Loucy (cell line): ENCODE measurements at regions not wholly inside any gene's neighbourhood (a gene's known extent, or its start where the extent isn't known, plus 50 kb on each side); places are given as distances from the start of the nearest gene placed in this dataset.

Experiments used
- EZH2phosphoT487 ChIP-seq: fragments of 200-600 bp; IDR thresholded peaks from 2 replicates; pipeline ENCODE4 v1.6.1; 2018; ENCODE audit warnings: antibody characterized with exemption, mild to moderate bottlenecking, moderate library complexity, borderline replicate concordance
- TF ChIP-seq, protein P1 (sequence below): fragments of 200-600 bp; sonication (generic); conservative IDR thresholded peaks from 2 replicates; pipeline ENCODE4 v1.5.1; 2014; ENCODE audit warnings: mild to moderate bottlenecking, antibody characterized with exemption, low read length

DNA sequence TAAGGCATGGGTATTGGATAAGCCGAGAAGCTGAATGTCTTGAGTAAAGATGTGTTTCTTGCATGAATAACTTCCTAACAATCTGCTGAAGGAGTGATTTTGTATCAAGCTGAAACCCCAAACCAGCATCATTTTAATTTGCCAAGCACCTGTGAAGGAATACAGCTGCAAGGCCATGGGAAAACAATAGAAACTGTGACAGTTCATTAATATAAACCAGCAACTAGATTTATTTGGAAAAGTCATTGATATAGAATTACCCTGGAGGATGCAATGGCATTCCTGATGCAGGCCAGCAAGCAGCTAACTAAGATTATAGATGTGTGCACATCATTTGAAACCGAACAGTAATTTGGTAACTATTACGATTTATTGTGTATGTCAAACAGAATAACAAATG, 155.7 kb upstream of the TCF4 start:
- TF ChIP-seq, protein P1, sequence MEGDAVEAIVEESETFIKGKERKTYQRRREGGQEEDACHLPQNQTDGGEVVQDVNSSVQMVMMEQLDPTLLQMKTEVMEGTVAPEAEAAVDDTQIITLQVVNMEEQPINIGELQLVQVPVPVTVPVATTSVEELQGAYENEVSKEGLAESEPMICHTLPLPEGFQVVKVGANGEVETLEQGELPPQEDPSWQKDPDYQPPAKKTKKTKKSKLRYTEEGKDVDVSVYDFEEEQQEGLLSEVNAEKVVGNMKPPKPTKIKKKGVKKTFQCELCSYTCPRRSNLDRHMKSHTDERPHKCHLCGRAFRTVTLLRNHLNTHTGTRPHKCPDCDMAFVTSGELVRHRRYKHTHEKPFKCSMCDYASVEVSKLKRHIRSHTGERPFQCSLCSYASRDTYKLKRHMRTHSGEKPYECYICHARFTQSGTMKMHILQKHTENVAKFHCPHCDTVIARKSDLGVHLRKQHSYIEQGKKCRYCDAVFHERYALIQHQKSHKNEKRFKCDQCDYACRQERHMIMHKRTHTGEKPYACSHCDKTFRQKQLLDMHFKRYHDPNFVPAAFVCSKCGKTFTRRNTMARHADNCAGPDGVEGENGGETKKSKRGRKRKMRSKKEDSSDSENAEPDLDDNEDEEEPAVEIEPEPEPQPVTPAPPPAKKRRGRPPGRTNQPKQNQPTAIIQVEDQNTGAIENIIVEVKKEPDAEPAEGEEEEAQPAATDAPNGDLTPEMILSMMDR, result no peak
- TF ChIP-seq EZH2phosphoT487, result no peak
